ENCODE measurements at regions not wholly inside any gene's neighbourhood (a gene's known extent, or its start where the extent isn't known, plus 50 kb on each side); places are given as distances from the start of the nearest gene placed in this dataset.

- RAD21 ChIA-PET (ENCODE audit: low non-redundant PET in 1 of 2, low total read pairs in 2 of 2, uncharacterized antibody in 2 of 2, unreplicated experiment in 2 of 2) = no interaction called here
- H3K4me2 ChIP-seq (ENCODE audit: low read length) = no peak overlapping the region
- H3K4me1 ChIP-seq (ENCODE audit: control insufficient read depth in 1 of 2, insufficient read depth in 2 of 2, low read length in 2 of 2) = no peaks in the 10 kb centered on the region
- no peak overlapping the region for H3K4me3 ChIP-seq (replicated peaks in 1 of 2; ENCODE audit: low read depth in 1 of 2, low read length in 2 of 2)
- no peaks in the 10 kb centered on the region for H4K20me1 ChIP-seq (ENCODE audit: insufficient read depth)
- POLR2A ChIA-PET = no interaction called here
- no peak overlapping the region for H3K27ac ChIP-seq (ENCODE audit: low read depth, low read length)
- no peaks in the 10 kb centered on the region for H3K36me3 ChIP-seq (ENCODE audit: control insufficient read depth in 1 of 2, insufficient read depth in 2 of 2, low read length in 2 of 2)
- H3K9me2 ChIP-seq (ENCODE audit: insufficient read depth) = no peaks in the 10 kb centered on the region
- no TSS peak for BruUV-seq (replicated peaks)
- DNase-seq (ENCODE audit: low read depth, low spot score) (no peak), ATAC-seq (no peak)
- H3K27me3 ChIP-seq (ENCODE audit: insufficient read depth, low read length) = no peaks in the 10 kb centered on the region
- no peaks in the 10 kb centered on the region for H3K79me2 ChIP-seq (ENCODE audit: insufficient read depth, low read length)
- no peak for TF ChIP-seq RAD21 (IDR thresholded peaks at IDR 0.05; ENCODE audit: low read depth)
- TF ChIP-seq POLR2AphosphoS5 (IDR thresholded peaks at IDR 0.05; ENCODE audit: low read depth, low read length) = no peak
- TF ChIP-seq JUND (IDR thresholded peaks at IDR 0.05) = no peak
- no peak for TF ChIP-seq SRF (IDR thresholded peaks at IDR 0.05; ENCODE audit: low read depth)
- no peak for TF ChIP-seq SP1 (IDR thresholded peaks at IDR 0.05; ENCODE audit: low read depth)
- TF ChIP-seq TCF7L2 (IDR thresholded peaks at IDR 0.05; ENCODE audit: borderline replicate concordance, extremely low read depth, insufficient read depth, insufficient read length) = no peak
- TF ChIP-seq EZH2phosphoT487 (IDR thresholded peaks at IDR 0.05; ENCODE audit: borderline replicate concordance) = no peak
- no peak for TF ChIP-seq REST (IDR thresholded peaks at IDR 0.05; ENCODE audit: low read depth)
- TF ChIP-seq ATF3 (IDR thresholded peaks at IDR 0.05) = no peak
- no peak for TF ChIP-seq CBX3 (IDR thresholded peaks at IDR 0.05; ENCODE audit: low read depth)
- TF ChIP-seq CEBPB (IDR thresholded peaks at IDR 0.05; ENCODE audit: low read depth) = no peak
- no peak overlapping the region for H3K9ac ChIP-seq (ENCODE audit: low read length)
- CTCF ChIA-PET = no interaction called here
- intact Hi-C loops (cut with micrococcal nuclease) = no loop called here
- H3K9me3 ChIP-seq (ENCODE audit: control insufficient read depth in 1 of 2, insufficient read depth in 1 of 2, low read depth in 1 of 2, low read length in 2 of 2) = 0 out of 4 replicates have a peak, but pooled peaks cover 0 to 4% of the 10 kb centered on the region in 2 experiments
- no peak overlapping the region for H2AFZ ChIP-seq (ENCODE audit: low read depth, low read length, poor library complexity, severe bottlenecking)
These were observed 74.2 kb upstream of the GLI3 start for GRCh38 chr7:42311195-42311594.
